AG08396 (cell line): ENCODE measurements at regions not wholly inside any gene's neighbourhood (a gene's known extent, or its start where the extent isn't known, plus 50 kb on each side); places are given as distances from the start of the nearest gene placed in this dataset.

Experiments used
- DNase-seq: peaks from one replicate; pipeline ENCODE4 v3.0.0; 2012; ENCODE audit warnings: low spot score, mixed read lengths

DNA sequence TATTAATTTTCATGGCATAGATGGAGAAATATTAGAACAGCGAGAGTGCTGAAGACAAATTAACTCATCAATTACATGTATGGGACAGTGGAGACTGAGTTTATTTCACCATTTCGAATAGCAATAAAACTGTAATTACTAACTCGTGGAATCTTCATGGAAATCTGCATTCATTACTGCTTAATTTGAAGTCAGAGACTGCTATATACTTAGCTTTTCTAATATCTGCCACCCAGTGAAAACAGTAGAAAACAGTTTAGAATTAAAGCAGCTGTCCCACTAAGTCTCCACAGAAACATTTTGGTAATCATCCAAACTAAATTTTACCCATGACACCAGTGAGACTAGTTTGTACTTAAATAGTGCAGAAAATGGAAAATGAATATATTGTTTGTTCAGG is 56.8 kb downstream of the IZUMO3 start:
- no peak for DNase-seq

- no peak for DNase-seq
These were observed 57.8 kb downstream of the IZUMO3 start for GRCh38 chr9:24487946-24488345.

GRCh38 chr9:24487250-24487861 is 58.3 kb downstream of the IZUMO3 start:
- no peak for DNase-seq

GRCh38 chr9:24479361-24480059 is 66.2 kb downstream of the IZUMO3 start:
- no peak for DNase-seq

GRCh38 chr9:24464319-24464951 is 81.3 kb downstream of the IZUMO3 start:
- no peak for DNase-seq

DNA sequence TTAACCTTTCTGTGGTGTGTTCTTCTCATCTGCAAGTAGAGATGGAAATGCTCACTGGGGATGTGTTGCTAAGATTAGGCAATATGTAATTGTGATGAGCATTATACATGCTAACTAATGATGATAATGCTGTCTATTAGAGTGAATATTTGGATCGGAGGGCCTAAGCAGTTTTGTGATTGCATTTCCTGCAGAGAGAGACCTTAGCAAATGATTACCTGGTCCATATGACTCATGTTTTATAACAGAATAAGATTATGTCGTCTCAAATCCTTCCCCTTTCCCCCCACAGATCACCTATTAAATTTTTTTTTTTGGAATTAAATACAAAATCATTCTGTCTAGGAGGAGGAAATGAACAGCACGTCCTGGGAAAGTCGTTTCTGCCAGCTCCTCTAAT is 82.7 kb downstream of the IZUMO3 start:
- no peak for DNase-seq

DNA sequence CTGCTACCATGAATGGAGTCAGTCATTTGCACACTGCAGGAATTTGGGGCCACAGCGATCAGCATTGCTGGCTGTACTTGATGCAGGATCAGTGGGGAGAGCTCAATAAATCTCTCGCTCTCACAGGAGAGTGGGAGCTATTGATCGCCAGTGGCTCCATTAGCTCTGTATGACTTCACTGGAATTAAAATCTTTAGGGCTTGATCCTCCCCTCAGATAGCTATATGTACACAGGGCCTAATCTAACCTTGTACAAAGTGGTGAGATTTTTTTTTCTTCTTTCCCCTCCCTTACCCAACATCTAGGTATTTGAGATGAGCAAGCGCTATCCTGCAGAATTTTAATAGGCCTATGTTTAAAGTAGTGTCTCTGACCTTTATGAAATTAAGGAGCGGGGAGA is 84.9 kb downstream of the IZUMO3 start:
- DNase-seq: no peak

GRCh38 chr9:24459953-24460352 is 85.7 kb downstream of the IZUMO3 start:
- DNase-seq: no peak

DNA sequence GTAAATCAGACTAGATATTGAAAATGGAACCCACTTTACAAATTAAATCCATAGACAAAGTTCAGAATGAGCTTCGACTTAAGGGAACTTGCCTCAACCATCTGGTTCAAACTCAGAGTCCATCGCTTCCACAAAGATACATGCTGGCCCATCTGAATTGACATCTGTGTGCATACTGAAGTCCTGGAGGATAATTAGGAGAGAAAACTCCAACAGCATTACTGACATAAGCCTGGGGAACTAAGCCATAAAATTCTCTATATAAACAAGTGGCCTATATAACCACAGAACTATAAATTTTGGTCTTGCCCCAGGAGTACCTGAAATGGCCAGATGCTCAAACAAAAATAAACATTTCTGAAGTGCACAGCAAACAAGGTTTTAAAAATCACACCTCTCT is 94.4 kb downstream of the IZUMO3 start:
- no peak for DNase-seq

DNA sequence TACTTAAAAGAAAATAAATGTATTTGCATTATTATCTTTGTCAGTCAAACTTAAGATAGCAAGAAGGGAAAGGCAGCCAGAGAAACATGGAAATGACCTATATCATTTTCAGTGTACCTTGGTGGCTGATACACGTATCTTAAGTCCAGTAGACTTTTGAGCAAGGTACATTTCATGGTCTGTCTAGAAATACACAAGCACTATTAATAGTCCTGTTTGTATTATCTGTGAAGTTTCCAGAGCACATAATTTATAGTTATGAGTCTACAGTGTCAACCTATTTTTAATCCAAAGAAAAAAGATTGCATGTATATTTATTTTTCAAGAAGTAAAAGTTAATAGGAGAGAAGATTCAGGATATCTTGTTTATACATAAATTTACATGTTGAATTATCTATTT is 95.7 kb downstream of the IZUMO3 start:
- no peak for DNase-seq

DNA sequence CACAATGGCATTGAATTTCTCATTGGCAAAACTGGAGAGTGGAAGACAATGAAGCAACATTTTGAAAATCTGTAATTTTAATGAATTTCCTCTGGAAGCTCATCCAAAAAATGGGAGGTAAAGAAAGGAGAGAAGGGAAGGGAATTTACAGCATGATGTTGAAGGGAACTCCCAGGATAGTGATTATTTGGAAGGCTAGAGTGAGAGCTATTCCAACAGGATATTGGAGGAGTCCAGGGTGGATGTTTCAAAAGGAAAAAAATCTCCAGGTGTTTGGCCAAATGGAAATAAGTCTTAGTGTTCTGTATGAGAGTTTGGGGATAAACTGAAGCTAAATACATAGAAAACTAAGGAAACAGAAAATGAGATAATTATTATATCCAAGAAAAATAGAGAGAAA is 106.2 kb downstream of the IZUMO3 start:
- no peak for DNase-seq

GRCh38 chr9:24438876-24439275 is 106.8 kb downstream of the IZUMO3 start:
- no peak for DNase-seq

- DNase-seq: no peak
These were observed 108.9 kb downstream of the IZUMO3 start for GRCh38 chr9:24436761-24437160.

- DNase-seq: no peak
These were observed 111.5 kb downstream of the IZUMO3 start for GRCh38 chr9:24434183-24434582.

- DNase-seq: no peak
These were observed 129.6 kb downstream of the IZUMO3 start for GRCh38 chr9:24416136-24416535.

- DNase-seq: no peak
These were observed 132.0 kb downstream of the IZUMO3 start for GRCh38 chr9:24413651-24414050.

DNA sequence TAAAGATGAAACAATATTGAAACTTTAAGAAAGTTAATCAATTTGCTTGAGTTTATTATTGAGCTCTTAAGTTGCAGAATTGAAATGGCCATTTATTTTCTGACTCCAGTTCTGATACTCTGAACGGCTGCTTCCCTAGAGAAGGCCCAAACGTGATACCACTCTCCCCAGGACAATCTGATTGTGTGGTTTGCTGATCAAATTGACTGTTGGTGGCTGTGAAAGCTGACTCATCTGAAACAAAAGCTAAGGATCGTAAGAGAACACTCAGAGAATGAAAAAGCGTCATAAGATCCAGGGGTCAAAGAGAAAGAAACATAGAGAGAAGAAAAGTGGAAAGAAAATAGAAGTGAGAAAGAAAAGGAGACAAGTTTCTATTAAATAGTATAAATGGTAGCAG is 147.2 kb downstream of the IZUMO3 start:
- DNase-seq: no peak

DNA sequence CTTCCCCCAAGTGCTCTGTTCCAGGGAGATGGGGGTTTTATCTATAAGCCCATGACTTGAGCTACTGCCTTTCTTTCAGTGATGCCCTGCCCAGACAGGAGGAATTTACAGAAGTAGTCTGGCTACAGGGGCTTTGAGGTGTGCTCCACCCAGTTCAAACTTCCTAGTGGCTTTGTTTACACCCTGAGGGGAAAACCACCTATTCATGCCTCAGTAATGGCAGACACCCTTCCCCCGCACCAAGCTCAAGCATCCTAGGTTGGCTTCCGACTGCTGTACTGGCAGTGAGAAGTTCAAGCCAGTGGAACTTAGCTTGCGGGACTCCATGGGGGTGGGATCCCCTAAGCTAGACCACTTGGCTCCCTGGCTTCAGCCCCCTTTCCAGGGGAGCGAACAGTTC is 154.6 kb downstream of the IZUMO3 start:
- DNase-seq: no peak

GRCh38 chr9:24385077-24385476 is 160.6 kb downstream of the IZUMO3 start:
- DNase-seq: no peak

DNA sequence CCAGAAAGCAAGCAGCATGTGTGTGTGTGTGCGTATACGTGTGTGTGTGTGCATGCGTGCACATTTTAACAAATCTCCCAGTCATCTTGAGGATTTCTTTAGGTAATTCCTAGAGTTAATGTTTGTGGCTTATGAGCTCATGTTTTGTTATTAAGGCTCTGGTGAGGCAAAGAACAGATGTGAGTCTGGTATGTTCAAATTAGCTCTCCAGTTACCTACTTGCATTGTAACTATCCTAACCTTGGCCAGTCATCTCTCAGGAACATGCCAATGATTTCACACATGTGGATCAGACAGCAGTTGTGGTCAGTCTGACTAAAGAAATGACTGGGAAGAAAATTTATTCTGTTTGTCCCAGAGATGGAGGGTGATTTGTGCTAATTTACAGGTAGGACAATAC is 163.1 kb downstream of the IZUMO3 start:
- DNase-seq: no peak

- DNase-seq: no peak
These were observed 164.5 kb downstream of the IZUMO3 start for GRCh38 chr9:24381205-24381604.

- no peak for DNase-seq
These were observed 186.7 kb downstream of the IZUMO3 start for GRCh38 chr9:24359046-24359445.

- no peak for DNase-seq
These were observed 193.7 kb downstream of the IZUMO3 start for GRCh38 chr9:24351973-24352372.

GRCh38 chr9:24351258-24351657 is 194.4 kb downstream of the IZUMO3 start:
- DNase-seq: no peak
